K562 (cell line): ENCODE measurements at regions not wholly inside any gene's neighbourhood (a gene's known extent, or its start where the extent isn't known, plus 50 kb on each side); places are given as distances from the start of the nearest gene placed in this dataset.

Experiments
- ASH1L ChIP-seq: fragments of 450-650 bp; IDR thresholded peaks from 2 replicates; pipeline ENCODE4 v1.6.1; 2018; ENCODE audit warnings: borderline replicate concordance, mild to moderate bottlenecking, low read depth; ENCODE audit not compliant: partially characterized antibody
- CHD2 ChIP-seq: IDR thresholded peaks from 2 replicates; pipeline ENCODE4 v1.6.1; 2011; ENCODE audit warnings: low read depth, low read length
- CTCF ChIP-seq, 3 experiments: IDR thresholded peaks in 2 of 3; conservative IDR thresholded peaks in 1 of 3; 2 replicates each; pipeline ENCODE4 v1.5.1; 2011 to 2012; ENCODE audit warnings: low read length in 3 of 3, mild to moderate bottlenecking in 3 of 3, control low read depth in 2 of 3, improper control_type of control experiment in 1 of 3, inconsistent platforms in 1 of 3, low read depth in 1 of 3, mixed read lengths in 1 of 3, moderate library complexity in 1 of 3; ENCODE audit not compliant: insufficient read depth in 2 of 3
- POLR2A ChIP-seq: fragments of 450-650 bp; conservative IDR thresholded peaks from 2 replicates; pipeline ENCODE4 v1.6.1; 2016
- POLR2AphosphoS2 ChIP-seq: IDR thresholded peaks from 2 replicates; pipeline ENCODE4 v1.6.1; 2012; ENCODE audit warnings: low read length, improper control_type of control experiment

- no peak for TF ChIP-seq POLR2AphosphoS2
- TF ChIP-seq CTCF (IDR thresholded peaks at IDR 0.05 in 2 of 3, conservative IDR thresholded peaks at IDR 0.05 in 1 of 3; ENCODE audit: insufficient read depth in 2 of 3, low read depth in 1 of 3, low read length in 3 of 3), result no peak
- no peak for TF ChIP-seq CHD2
- TF ChIP-seq ASH1L, result no peak
- no peak for TF ChIP-seq POLR2A
Observed at GRCh38 chr11:87425391-87425790, 387.7 kb downstream of the TMEM135 start.
